NCI-H446 (cell line): ENCODE measurements at regions not wholly inside any gene's neighbourhood (a gene's known extent, or its start where the extent isn't known, plus 50 kb on each side); places are given as distances from the start of the nearest gene placed in this dataset.

ENCODE experiments used
- DNase-seq, 2 experiments: peaks; one replicate each; lab custom pipeline; 2025; lab: John Stamatoyannopoulos, UW

- no peak for DNase-seq
These were observed 148.3 kb downstream of the IRX2 start for GRCh38 chr5:2603272-2603575.

GRCh38 chr5:2602451-2603271 is 148.8 kb downstream of the IRX2 start:
- DNase-seq: no peak

GRCh38 chr5:2598503-2598902 is 153.0 kb downstream of the IRX2 start:
- no peak for DNase-seq

GRCh38 chr5:2594701-2595100 is 156.8 kb downstream of the IRX2 start:
- no peak for DNase-seq

- DNase-seq: no peak
These were observed 158.7 kb downstream of the IRX2 start for GRCh38 chr5:2592766-2593165.

- no peak for DNase-seq
These were observed 159.6 kb downstream of the IRX2 start for GRCh38 chr5:2591777-2592453.

- no peak for DNase-seq
These were observed 162.5 kb downstream of the IRX2 start for GRCh38 chr5:2588850-2589501.

- no peak for DNase-seq
These were observed 164.1 kb downstream of the IRX2 start for GRCh38 chr5:2587189-2588031.

- DNase-seq: no peak
These were observed 165.3 kb downstream of the IRX2 start for GRCh38 chr5:2586016-2586715.

- DNase-seq: no peak
These were observed 166.8 kb downstream of the IRX2 start for GRCh38 chr5:2584579-2585269.

GRCh38 chr5:2582507-2582906 is 169.0 kb downstream of the IRX2 start:
- no peak for DNase-seq

GRCh38 chr5:2582106-2582505 is 169.4 kb downstream of the IRX2 start:
- no peak for DNase-seq

- DNase-seq: no peak
These were observed 170.1 kb downstream of the IRX2 start for GRCh38 chr5:2581418-2581817.

GRCh38 chr5:2579126-2579525 is 172.4 kb downstream of the IRX2 start:
- no peak for DNase-seq

GRCh38 chr5:2577312-2578036 is 174.0 kb downstream of the IRX2 start:
- DNase-seq: no peak

- DNase-seq: no peak
These were observed 174.7 kb downstream of the IRX2 start for GRCh38 chr5:2576823-2577222.

GRCh38 chr5:2575871-2576270 is 175.6 kb downstream of the IRX2 start:
- no peak for DNase-seq

- DNase-seq: no peak
These were observed 176.2 kb downstream of the IRX2 start for GRCh38 chr5:2575292-2575691.

GRCh38 chr5:2574155-2574554 is 177.3 kb downstream of the IRX2 start:
- DNase-seq: no peak

- no peak for DNase-seq
These were observed 180.9 kb downstream of the IRX2 start for GRCh38 chr5:2570586-2570985.
